GM23338 (cell line): ENCODE measurements at regions not wholly inside any gene's neighbourhood (a gene's known extent, or its start where the extent isn't known, plus 50 kb on each side); places are given as distances from the start of the nearest gene placed in this dataset.

ENCODE experiments used
- ATAC-seq: fragments of 200-7000 bp; cut with Tn5 transposase; 3 replicates; pipeline ENCODE4 v1.9.1; 2020
- DNase-seq: peaks from one replicate; pipeline ENCODE4 v3.0.0-alpha.2; 2015; ENCODE audit warnings: low spot score
- H2AFZ ChIP-seq: fragments of 200-600 bp; sonication (generic); 2 replicates; pipeline ENCODE4 v1.8.0; 2016; ENCODE audit warnings: antibody characterized with exemption, mild to moderate bottlenecking, moderate library complexity
- H3F3A ChIP-seq: fragments of 200-600 bp; sonication (generic); replicated peaks from 2 replicates; pipeline ENCODE4 v1.8.0; 2017; ENCODE audit warnings: antibody characterized with exemption, mixed run types, low read depth
- H3K27ac ChIP-seq: fragments of 200-600 bp; sonication (generic); 2 replicates; pipeline ENCODE4 v1.6.1; 2016; ENCODE audit warnings: low read depth
- H3K27me3 ChIP-seq: fragments of 200-600 bp; sonication (generic); 2 replicates; pipeline ENCODE4 v1.8.0; 2016; ENCODE audit warnings: mild to moderate bottlenecking, mixed run types, moderate library complexity; ENCODE audit not compliant: insufficient read depth
- H3K36me3 ChIP-seq: fragments of 200-600 bp; sonication (generic); 2 replicates; pipeline ENCODE4 v1.8.0; 2016; ENCODE audit warnings: mild to moderate bottlenecking; ENCODE audit not compliant: insufficient read depth
- H3K4me1 ChIP-seq: fragments of 200-600 bp; sonication (generic); 2 replicates; pipeline ENCODE4 v1.8.0; 2016; ENCODE audit warnings: mild to moderate bottlenecking, moderate library complexity; ENCODE audit not compliant: insufficient read depth
- H3K4me2 ChIP-seq: fragments of 200-600 bp; sonication (generic); 2 replicates; pipeline ENCODE4 v1.7.1; 2017; ENCODE audit warnings: mixed run types
- H3K4me3 ChIP-seq: fragments of 200-600 bp; sonication (generic); 2 replicates; pipeline ENCODE4 v1.6.1; 2016; ENCODE audit warnings: mixed run types
- H3K79me2 ChIP-seq: fragments of 200-600 bp; sonication (generic); replicated peaks from 2 replicates; pipeline ENCODE4 v1.8.0; 2017; ENCODE audit warnings: mild to moderate bottlenecking; ENCODE audit not compliant: insufficient read depth
- H3K9me2 ChIP-seq: fragments of 200-600 bp; sonication (generic); 2 replicates; pipeline ENCODE4 v1.8.0; 2017; ENCODE audit not compliant: insufficient read depth
- H4K20me1 ChIP-seq: fragments of 200-600 bp; sonication (generic); replicated peaks from 2 replicates; pipeline ENCODE4 v1.8.0; 2017; ENCODE audit warnings: mild to moderate bottlenecking; ENCODE audit not compliant: insufficient read depth
- H3K27ac Mint-ChIP-seq: 2 replicates; pipeline ENCODE4 v1.8.0; 2020; ENCODE audit warnings: inconsistent platforms, mild to moderate bottlenecking, moderate library complexity, mixed read lengths
- H3K27me3 Mint-ChIP-seq: 3 replicates; pipeline ENCODE4 v1.8.0; 2022; ENCODE audit warnings: low read depth, mild to moderate bottlenecking, moderate library complexity, mixed read lengths, inconsistent platforms; ENCODE audit not compliant: insufficient read depth, poor library complexity
- H3K36me3 Mint-ChIP-seq: 3 replicates; pipeline ENCODE4 v1.8.0; 2021; ENCODE audit warnings: low read depth, mild to moderate bottlenecking, inconsistent platforms, moderate library complexity, mixed read lengths
- H3K4me1 Mint-ChIP-seq: 3 replicates; pipeline ENCODE4 v1.8.0; 2020; ENCODE audit warnings: mild to moderate bottlenecking, inconsistent platforms, mixed read lengths
- H3K4me3 Mint-ChIP-seq: 3 replicates; pipeline ENCODE4 v1.8.0; 2021; ENCODE audit warnings: moderate library complexity, mild to moderate bottlenecking, inconsistent platforms, mixed read lengths
- H3K9me3 Mint-ChIP-seq: 3 replicates; pipeline ENCODE4 v1.8.0; 2020; ENCODE audit warnings: moderate library complexity, mild to moderate bottlenecking, inconsistent platforms, mixed read lengths
- CREB1 ChIP-seq: fragments of 250-450 bp; sonication (Bioruptor Pico); IDR thresholded peaks from 2 replicates; pipeline ENCODE4 v1.5.0; 2020; ENCODE audit warnings: low read depth, mild to moderate bottlenecking, moderate library complexity
- CTCF ChIP-seq, 2 experiments: fragments of 200-600 bp in 1 of 2; sonication (generic) in 1 of 2; conservative IDR thresholded peaks; 2 replicates each; pipeline versions ENCODE4 v1.5.1 to v1.6.1; 2016 to 2017; ENCODE audit warnings: antibody characterized with exemption in 2 of 2, low read depth in 2 of 2, mild to moderate bottlenecking in 2 of 2, moderate library complexity in 1 of 2
- ETS1 ChIP-seq: IDR thresholded peaks from 2 replicates; pipeline ENCODE4 v1.6.1; 2016; ENCODE audit warnings: antibody characterized with exemption
- EZH2 ChIP-seq: fragments of 200-600 bp; sonication (generic); IDR thresholded peaks from one replicate; pipeline ENCODE4 v1.8.0; 2017; ENCODE audit warnings: antibody characterized with exemption, mild to moderate bottlenecking, low read depth; ENCODE audit not compliant: unreplicated experiment
- NANOG ChIP-seq: IDR thresholded peaks from 2 replicates; pipeline ENCODE4 v1.6.1; 2016; ENCODE audit warnings: antibody characterized with exemption, borderline replicate concordance
- STAT1 ChIP-seq: IDR thresholded peaks from one replicate; pipeline ENCODE4 v1.6.1; 2016; ENCODE audit warnings: antibody characterized with exemption; ENCODE audit not compliant: unreplicated experiment
- TF ChIP-seq, protein P1 (sequence below): fragments of 250-450 bp; sonication (Bioruptor Pico); IDR thresholded peaks from 2 replicates; pipeline ENCODE4 v1.5.0; 2020; ENCODE audit warnings: mild to moderate bottlenecking, moderate library complexity

- TF ChIP-seq, protein P1, sequence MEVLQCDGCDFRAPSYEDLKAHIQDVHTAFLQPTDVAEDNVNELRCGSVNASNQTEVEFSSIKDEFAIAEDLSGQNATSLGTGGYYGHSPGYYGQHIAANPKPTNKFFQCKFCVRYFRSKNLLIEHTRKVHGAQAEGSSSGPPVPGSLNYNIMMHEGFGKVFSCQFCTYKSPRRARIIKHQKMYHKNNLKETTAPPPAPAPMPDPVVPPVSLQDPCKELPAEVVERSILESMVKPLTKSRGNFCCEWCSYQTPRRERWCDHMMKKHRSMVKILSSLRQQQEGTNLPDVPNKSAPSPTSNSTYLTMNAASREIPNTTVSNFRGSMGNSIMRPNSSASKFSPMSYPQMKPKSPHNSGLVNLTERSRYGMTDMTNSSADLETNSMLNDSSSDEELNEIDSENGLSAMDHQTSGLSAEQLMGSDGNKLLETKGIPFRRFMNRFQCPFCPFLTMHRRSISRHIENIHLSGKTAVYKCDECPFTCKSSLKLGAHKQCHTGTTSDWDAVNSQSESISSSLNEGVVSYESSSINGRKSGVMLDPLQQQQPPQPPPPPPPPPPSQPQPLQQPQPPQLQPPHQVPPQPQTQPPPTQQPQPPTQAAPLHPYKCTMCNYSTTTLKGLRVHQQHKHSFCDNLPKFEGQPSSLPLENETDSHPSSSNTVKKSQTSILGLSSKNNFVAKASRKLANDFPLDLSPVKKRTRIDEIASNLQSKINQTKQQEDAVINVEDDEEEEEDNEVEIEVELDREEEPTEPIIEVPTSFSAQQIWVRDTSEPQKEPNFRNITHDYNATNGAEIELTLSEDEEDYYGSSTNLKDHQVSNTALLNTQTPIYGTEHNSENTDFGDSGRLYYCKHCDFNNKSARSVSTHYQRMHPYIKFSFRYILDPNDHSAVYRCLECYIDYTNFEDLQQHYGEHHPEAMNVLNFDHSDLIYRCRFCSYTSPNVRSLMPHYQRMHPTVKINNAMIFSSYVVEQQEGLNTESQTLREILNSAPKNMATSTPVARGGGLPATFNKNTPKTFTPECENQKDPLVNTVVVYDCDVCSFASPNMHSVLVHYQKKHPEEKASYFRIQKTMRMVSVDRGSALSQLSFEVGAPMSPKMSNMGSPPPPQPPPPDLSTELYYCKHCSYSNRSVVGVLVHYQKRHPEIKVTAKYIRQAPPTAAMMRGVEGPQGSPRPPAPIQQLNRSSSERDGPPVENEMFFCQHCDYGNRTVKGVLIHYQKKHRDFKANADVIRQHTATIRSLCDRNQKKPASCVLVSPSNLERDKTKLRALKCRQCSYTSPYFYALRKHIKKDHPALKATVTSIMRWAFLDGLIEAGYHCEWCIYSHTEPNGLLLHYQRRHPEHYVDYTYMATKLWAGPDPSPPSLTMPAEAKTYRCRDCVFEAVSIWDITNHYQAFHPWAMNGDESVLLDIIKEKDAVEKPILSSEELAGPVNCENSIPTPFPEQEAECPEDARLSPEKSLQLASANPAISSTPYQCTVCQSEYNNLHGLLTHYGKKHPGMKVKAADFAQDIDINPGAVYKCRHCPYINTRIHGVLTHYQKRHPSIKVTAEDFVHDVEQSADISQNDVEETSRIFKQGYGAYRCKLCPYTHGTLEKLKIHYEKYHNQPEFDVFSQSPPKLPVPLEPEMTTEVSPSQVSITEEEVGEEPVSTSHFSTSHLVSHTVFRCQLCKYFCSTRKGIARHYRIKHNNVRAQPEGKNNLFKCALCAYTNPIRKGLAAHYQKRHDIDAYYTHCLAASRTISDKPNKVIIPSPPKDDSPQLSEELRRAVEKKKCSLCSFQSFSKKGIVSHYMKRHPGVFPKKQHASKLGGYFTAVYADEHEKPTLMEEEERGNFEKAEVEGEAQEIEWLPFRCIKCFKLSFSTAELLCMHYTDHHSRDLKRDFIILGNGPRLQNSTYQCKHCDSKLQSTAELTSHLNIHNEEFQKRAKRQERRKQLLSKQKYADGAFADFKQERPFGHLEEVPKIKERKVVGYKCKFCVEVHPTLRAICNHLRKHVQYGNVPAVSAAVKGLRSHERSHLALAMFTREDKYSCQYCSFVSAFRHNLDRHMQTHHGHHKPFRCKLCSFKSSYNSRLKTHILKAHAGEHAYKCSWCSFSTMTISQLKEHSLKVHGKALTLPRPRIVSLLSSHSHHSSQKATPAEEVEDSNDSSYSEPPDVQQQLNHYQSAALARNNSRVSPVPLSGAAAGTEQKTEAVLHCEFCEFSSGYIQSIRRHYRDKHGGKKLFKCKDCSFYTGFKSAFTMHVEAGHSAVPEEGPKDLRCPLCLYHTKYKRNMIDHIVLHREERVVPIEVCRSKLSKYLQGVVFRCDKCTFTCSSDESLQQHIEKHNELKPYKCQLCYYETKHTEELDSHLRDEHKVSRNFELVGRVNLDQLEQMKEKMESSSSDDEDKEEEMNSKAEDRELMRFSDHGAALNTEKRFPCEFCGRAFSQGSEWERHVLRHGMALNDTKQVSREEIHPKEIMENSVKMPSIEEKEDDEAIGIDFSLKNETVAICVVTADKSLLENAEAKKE (CRISPR knock-in tag) = no peak
- TF ChIP-seq EZH2 = no peak
- no peak for TF ChIP-seq STAT1
- TF ChIP-seq NANOG = no peak
- no peak for TF ChIP-seq CREB1 (CRISPR knock-in tag)
Measured at GRCh38 chr12:131536337-131536736, 174.6 kb upstream of the SFSWAP start (continued).

GRCh38 chr12:131536766-131537165, 174.1 kb upstream of the SFSWAP start:
- ATAC-seq (no peak), DNase-seq (no peak)
- Histone ChIP-seq H3K4me3 (no peak overlapping the region), H3K4me2 (no peak overlapping the region), H3K27me3 (no peaks in the 10 kb centered on the region), H2AFZ (no peak overlapping the region), H3K36me3 (no peaks in the 10 kb centered on the region), H3K27ac (no peak overlapping the region), H3K9me2 (peaks cover 3% of the 10 kb centered on the region; the same call in 1 of the 2 replicates), H3F3A (no peaks in the 10 kb centered on the region), H3K4me1 (no peaks in the 10 kb centered on the region), H4K20me1 (no peaks in the 10 kb centered on the region), H3K79me2 (no peaks in the 10 kb centered on the region)
- Mint-ChIP-seq H3K27ac (no peak overlapping the region), H3K36me3 (no peaks in the 10 kb centered on the region), H3K27me3 (no peaks in the 10 kb centered on the region), H3K4me3 (no peak overlapping the region), H3K9me3 (no peaks in the 10 kb centered on the region), H3K4me1 (no peaks in the 10 kb centered on the region; the same call in 2 of the 3 replicates)
- no peak for TF ChIP-seq NANOG
- no peak for TF ChIP-seq CTCF (conservative IDR thresholded peaks at IDR 0.05; ENCODE audit: low read depth in 2 of 2)
- no peak for TF ChIP-seq ETS1
- TF ChIP-seq, protein P1 (CRISPR knock-in tag) = no peak
